ENCODE measurements at regions not wholly inside any gene's neighbourhood (a gene's known extent, or its start where the extent isn't known, plus 50 kb on each side); places are given as distances from the start of the nearest gene placed in this dataset.

- DNase-seq, result no peak
Observed at GRCh38 chr15:88315221-88315878, 58.8 kb upstream of the NTRK3 start.

- DNase-seq, result no peak
Observed at GRCh38 chr15:88312941-88313579, 56.5 kb upstream of the NTRK3 start.

GRCh38 chr15:88309363-88309762 is 52.8 kb upstream of the NTRK3 start:
- DNase-seq, result no peak

DNA sequence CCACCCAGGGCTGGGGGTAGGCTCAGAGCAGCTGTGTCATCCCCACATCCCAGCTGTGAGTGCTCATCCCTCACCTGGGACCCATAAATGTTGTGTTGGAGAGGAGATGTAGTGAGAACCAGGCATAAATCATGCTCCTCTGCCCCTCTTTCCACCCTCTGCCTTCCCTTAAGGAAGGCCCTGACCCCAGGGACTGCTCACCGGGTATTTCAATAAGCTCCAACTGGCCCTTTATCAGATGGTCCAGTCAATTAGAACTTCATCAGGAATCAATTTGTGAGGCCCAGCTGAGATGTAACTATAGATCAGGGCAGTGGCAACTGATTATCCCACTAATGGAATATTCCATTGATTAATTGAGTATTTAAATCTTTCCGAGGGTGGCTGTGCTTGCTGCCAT is 50.8 kb upstream of the NTRK3 start:
- no peak for DNase-seq
